Colonic mucosa (tissue), 4 donors: ENCODE measurements at regions not wholly inside any gene's neighbourhood (a gene's known extent, or its start where the extent isn't known, plus 50 kb on each side); places are given as distances from the start of the nearest gene placed in this dataset.

Experiments used
- DNase-seq: peaks from one replicate; pipeline ENCODE4 v3.0.0-alpha.2; 2020
- H3K27ac ChIP-seq: fragments of 200-600 bp; one replicate; pipeline ENCODE4 v1.8.0; 2021
- H3K27me3 ChIP-seq: fragments of 200-600 bp; one replicate; pipeline ENCODE4 v1.8.0; 2021
- H3K36me3 ChIP-seq: fragments of 200-600 bp; one replicate; pipeline ENCODE4 v1.8.0; 2021
- H3K4me1 ChIP-seq: fragments of 200-600 bp; one replicate; pipeline ENCODE4 v1.8.0; 2021; ENCODE audit warnings: mild to moderate bottlenecking
- H3K4me3 ChIP-seq: fragments of 200-600 bp; one replicate; pipeline ENCODE4 v1.8.0; 2021
- H3K9ac ChIP-seq, 2 donors: one replicate each; pipeline ENCODE4 v1.7.0; 2013; ENCODE audit warnings: control low read depth in 2 of 2, low read depth in 2 of 2, low read length in 2 of 2
- H3K9me3 ChIP-seq: fragments of 200-600 bp; one replicate; pipeline ENCODE4 v1.8.0; 2021
- intact Hi-C: fragments of 100-400 bp; cut with DNase I; formaldehyde crosslinking; loops from one replicate; pipeline ENCODE4 v1.14.1; 2022
- TF ChIP-seq, protein P1 (sequence below): fragments of 200-600 bp; IDR thresholded peaks from one replicate; pipeline ENCODE4 v1.8.0; 2022; ENCODE audit warnings: antibody characterized with exemption, mild to moderate bottlenecking
- donor health status: healthy.
- donor health status: DM: no; HTN: no; CAD: no.
- donor health status: DM: no; HTN: no; CAD: no.

DNA sequence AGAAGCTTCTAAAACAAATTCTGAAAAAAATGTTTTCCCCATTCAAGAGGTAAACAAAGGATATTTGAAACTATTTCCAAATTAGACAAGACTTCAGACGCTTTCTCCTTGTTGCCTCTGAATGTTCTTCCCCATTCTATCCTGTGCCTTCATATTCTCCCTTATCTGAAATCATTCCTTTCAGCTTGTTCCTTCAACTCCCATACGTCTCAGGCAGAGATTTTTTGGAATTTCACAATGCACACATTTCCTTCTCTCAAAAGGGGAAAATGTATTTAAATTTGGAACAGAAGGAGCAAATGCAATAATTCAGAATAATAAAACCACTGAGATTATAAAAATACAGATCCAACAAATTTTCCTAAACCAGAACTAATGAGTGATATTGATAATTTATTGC lies 198.7 kb upstream of the IVNS1ABP start:
- intact Hi-C loops: no loop called here
- TF ChIP-seq, protein P1, sequence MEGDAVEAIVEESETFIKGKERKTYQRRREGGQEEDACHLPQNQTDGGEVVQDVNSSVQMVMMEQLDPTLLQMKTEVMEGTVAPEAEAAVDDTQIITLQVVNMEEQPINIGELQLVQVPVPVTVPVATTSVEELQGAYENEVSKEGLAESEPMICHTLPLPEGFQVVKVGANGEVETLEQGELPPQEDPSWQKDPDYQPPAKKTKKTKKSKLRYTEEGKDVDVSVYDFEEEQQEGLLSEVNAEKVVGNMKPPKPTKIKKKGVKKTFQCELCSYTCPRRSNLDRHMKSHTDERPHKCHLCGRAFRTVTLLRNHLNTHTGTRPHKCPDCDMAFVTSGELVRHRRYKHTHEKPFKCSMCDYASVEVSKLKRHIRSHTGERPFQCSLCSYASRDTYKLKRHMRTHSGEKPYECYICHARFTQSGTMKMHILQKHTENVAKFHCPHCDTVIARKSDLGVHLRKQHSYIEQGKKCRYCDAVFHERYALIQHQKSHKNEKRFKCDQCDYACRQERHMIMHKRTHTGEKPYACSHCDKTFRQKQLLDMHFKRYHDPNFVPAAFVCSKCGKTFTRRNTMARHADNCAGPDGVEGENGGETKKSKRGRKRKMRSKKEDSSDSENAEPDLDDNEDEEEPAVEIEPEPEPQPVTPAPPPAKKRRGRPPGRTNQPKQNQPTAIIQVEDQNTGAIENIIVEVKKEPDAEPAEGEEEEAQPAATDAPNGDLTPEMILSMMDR: no peak
- Histone ChIP-seq H3K4me1 (no peaks in the 10 kb centered on the region), H3K9ac (no peak overlapping the region), H3K27me3 (no peaks in the 10 kb centered on the region), H3K4me3 (no peak overlapping the region), H3K9me3 (no peaks in the 10 kb centered on the region), H3K27ac (no peak overlapping the region), H3K36me3 (no peaks in the 10 kb centered on the region)
- DNase-seq: no peak

DNA sequence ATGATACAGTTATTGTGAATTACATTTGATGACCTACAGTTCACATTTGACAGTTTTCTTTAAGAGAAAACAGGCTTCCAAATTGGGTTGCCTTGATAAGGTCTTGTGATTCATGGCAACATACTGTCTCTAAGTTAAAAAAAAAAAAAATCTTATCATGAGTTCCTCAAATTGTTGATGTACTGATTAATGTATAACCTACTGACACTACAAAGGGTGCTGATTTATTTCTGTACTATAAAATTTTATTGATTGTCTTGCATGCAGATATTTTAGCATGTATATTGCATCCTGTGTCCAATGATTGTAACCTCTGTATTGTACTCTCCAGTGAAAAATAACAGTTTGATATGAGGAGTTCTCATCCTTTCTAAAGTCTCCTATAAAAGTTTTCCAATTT lies 197.3 kb upstream of the IVNS1ABP start:
- TF ChIP-seq, protein P1: no peak
- Histone ChIP-seq H3K4me1 (no peaks in the 10 kb centered on the region), H3K27me3 (no peaks in the 10 kb centered on the region), H3K9ac (no peak overlapping the region), H3K4me3 (no peak overlapping the region), H3K36me3 (no peaks in the 10 kb centered on the region), H3K27ac (no peak overlapping the region), H3K9me3 (no peaks in the 10 kb centered on the region)
- DNase-seq: no peak
- intact Hi-C loops: no loop called here

DNA sequence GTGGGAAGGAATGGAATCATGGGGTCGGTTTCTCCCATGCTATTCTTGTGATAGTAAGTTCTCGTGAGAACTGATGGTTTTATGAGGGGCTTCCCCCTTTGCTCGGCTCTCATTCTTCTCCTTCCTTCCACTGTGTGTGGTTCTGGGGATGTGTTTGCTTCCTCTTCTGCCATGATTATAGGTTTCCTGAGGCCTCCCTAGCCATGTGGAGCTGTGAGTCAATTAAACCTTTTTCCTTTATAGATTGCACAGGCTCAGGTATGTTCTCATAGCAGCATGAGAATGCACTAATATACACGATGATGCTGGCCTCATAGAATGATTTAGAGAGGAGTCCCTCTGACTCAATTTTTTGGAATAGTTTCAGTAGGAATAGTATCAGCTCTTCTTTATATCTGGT lies 195.4 kb upstream of the IVNS1ABP start:
- Histone ChIP-seq H3K27me3 (no peaks in the 10 kb centered on the region), H3K36me3 (no peaks in the 10 kb centered on the region), H3K9me3 (no peaks in the 10 kb centered on the region), H3K4me1 (no peaks in the 10 kb centered on the region), H3K27ac (no peak overlapping the region), H3K4me3 (no peak overlapping the region), H3K9ac (no peak overlapping the region)
- intact Hi-C loops: no loop called here
- TF ChIP-seq, protein P1: no peak
- DNase-seq: no peak

DNA sequence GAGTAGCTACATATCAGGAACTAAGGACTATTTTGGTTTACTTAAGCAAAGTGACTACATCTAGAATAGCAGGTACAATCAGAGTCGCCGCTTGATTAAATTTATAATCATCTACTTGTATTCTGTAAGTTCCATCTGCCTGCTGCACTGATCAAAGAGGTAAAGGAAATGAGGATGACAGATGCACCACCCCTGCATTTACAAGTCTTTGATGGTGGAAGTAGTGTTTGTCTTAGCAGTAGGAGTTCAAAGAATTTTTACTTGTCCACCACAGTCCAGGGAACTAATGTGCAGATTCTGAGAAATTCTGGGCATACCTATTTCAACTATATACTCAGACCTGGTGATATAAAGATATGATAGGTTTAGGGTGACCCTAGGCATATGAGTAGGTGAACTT lies 184.1 kb upstream of the IVNS1ABP start:
- DNase-seq: no peak
- Histone ChIP-seq H3K27me3 (no peaks in the 10 kb centered on the region), H3K4me3 (no peak overlapping the region), H3K4me1 (no peaks in the 10 kb centered on the region), H3K9me3 (no peaks in the 10 kb centered on the region), H3K27ac (no peak overlapping the region), H3K9ac (no peak overlapping the region), H3K36me3 (no peaks in the 10 kb centered on the region)
- intact Hi-C loops: no loop called here
- TF ChIP-seq, protein P1: no peak

DNA sequence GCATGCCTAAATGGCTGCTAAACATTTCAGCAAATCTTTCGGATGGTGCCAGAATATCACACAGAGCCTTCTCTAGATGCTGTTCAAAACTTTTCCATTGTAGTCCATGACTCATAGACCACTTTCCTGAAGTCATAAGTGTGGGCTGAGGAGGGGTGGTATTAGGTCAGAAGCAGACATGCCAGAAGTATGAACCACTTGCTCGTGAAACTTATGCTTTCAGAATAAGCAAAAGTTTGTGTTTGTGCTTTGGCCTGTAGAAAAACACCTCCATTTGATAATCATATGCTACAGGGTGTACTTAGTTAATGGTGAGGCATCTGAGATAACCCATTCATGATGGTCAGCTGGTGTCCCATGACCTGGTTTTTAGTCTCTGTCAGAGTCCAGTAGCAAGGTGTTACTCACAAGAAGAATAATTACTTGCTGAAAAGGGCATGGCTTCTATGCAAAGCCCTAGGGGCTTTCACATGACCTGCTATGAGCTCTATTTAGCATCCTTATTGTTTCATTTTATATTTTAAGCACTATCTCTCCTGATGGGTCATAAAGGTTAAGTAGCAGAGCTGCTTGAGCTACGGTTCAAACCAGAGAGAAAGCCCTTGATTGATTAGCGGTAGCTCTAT lies 183.1 kb upstream of the IVNS1ABP start:
- intact Hi-C loops: no loop called here
- no peak overlapping the region for H3K4me3 ChIP-seq
- no peaks in the 10 kb centered on the region for H3K9me3 ChIP-seq
- TF ChIP-seq, protein P1: no peak
- no peak overlapping the region for H3K9ac ChIP-seq
- H3K36me3 ChIP-seq: no peaks in the 10 kb centered on the region
- H3K27ac ChIP-seq: no peak overlapping the region
- H3K27me3 ChIP-seq: no peaks in the 10 kb centered on the region
- no peaks in the 10 kb centered on the region for H3K4me1 ChIP-seq
- no peak for DNase-seq
